ENCODE measurements at regions not wholly inside any gene's neighbourhood (a gene's known extent, or its start where the extent isn't known, plus 50 kb on each side); places are given as distances from the start of the nearest gene placed in this dataset.

GRCh38 chr5:158644301-158644700 lies 455.4 kb downstream of the EBF1 start:
- Histone ChIP-seq H3K27me3 (ENCODE audit: control insufficient read depth, insufficient read depth, low read length) (no peaks in the 10 kb centered on the region), H3K9me3 (ENCODE audit: control insufficient read depth, low read length) (no peaks in the 10 kb centered on the region), H3K36me3 (ENCODE audit: control insufficient read depth, insufficient read depth, low read length) (no peaks in the 10 kb centered on the region), H3K4me1 (ENCODE audit: control insufficient read depth, insufficient read depth, low read length) (no peaks in the 10 kb centered on the region), H3K4me3 (ENCODE audit: low read length) (no peak overlapping the region), H3K9ac (ENCODE audit: low read length) (no peak overlapping the region)

- H3K4me3 ChIP-seq (ENCODE audit: low read length) = no peak overlapping the region
- H3K4me1 ChIP-seq (ENCODE audit: control insufficient read depth, insufficient read depth, low read length) = no peaks in the 10 kb centered on the region
- no peaks in the 10 kb centered on the region for H3K36me3 ChIP-seq (ENCODE audit: control insufficient read depth, insufficient read depth, low read length)
- H3K9me3 ChIP-seq (ENCODE audit: control insufficient read depth, low read length) = no peaks in the 10 kb centered on the region
- no peak overlapping the region for H3K9ac ChIP-seq (ENCODE audit: low read length)
- no peaks in the 10 kb centered on the region for H3K27me3 ChIP-seq (ENCODE audit: control insufficient read depth, insufficient read depth, low read length)
Measured at GRCh38 chr5:158643840-158644239, 455.9 kb downstream of the EBF1 start.

GRCh38 chr5:158642879-158643278 lies 456.8 kb downstream of the EBF1 start:
- Histone ChIP-seq H3K9me3 (ENCODE audit: control insufficient read depth, low read length) (no peaks in the 10 kb centered on the region), H3K9ac (ENCODE audit: low read length) (no peak overlapping the region), H3K4me1 (ENCODE audit: control insufficient read depth, insufficient read depth, low read length) (no peaks in the 10 kb centered on the region), H3K36me3 (ENCODE audit: control insufficient read depth, insufficient read depth, low read length) (no peaks in the 10 kb centered on the region), H3K27me3 (ENCODE audit: control insufficient read depth, insufficient read depth, low read length) (no peaks in the 10 kb centered on the region), H3K4me3 (ENCODE audit: low read length) (no peak overlapping the region)

- Histone ChIP-seq H3K9ac (ENCODE audit: low read length) (no peak overlapping the region), H3K9me3 (ENCODE audit: control insufficient read depth, low read length) (no peaks in the 10 kb centered on the region), H3K4me1 (ENCODE audit: control insufficient read depth, insufficient read depth, low read length) (no peaks in the 10 kb centered on the region), H3K36me3 (ENCODE audit: control insufficient read depth, insufficient read depth, low read length) (no peaks in the 10 kb centered on the region), H3K4me3 (ENCODE audit: low read length) (no peak overlapping the region), H3K27me3 (ENCODE audit: control insufficient read depth, insufficient read depth, low read length) (no peaks in the 10 kb centered on the region)
Measured at GRCh38 chr5:158641016-158641415, 458.7 kb downstream of the EBF1 start.

- no peaks in the 10 kb centered on the region for H3K36me3 ChIP-seq (ENCODE audit: control insufficient read depth, insufficient read depth, low read length)
- no peaks in the 10 kb centered on the region for H3K9me3 ChIP-seq (ENCODE audit: control insufficient read depth, low read length)
- H3K9ac ChIP-seq (ENCODE audit: low read length) = no peak overlapping the region
- no peaks in the 10 kb centered on the region for H3K4me1 ChIP-seq (ENCODE audit: control insufficient read depth, insufficient read depth, low read length)
- no peak overlapping the region for H3K4me3 ChIP-seq (ENCODE audit: low read length)
- H3K27me3 ChIP-seq (ENCODE audit: control insufficient read depth, insufficient read depth, low read length) = no peaks in the 10 kb centered on the region
Measured at GRCh38 chr5:158640593-158640980, 459.1 kb downstream of the EBF1 start.

- H3K9ac ChIP-seq (ENCODE audit: low read length) = no peak overlapping the region
- H3K4me1 ChIP-seq (ENCODE audit: control insufficient read depth, insufficient read depth, low read length) = no peaks in the 10 kb centered on the region
- H3K27me3 ChIP-seq (ENCODE audit: control insufficient read depth, insufficient read depth, low read length) = no peaks in the 10 kb centered on the region
- no peak overlapping the region for H3K4me3 ChIP-seq (ENCODE audit: low read length)
- H3K36me3 ChIP-seq (ENCODE audit: control insufficient read depth, insufficient read depth, low read length) = no peaks in the 10 kb centered on the region
- H3K9me3 ChIP-seq (ENCODE audit: control insufficient read depth, low read length) = no peaks in the 10 kb centered on the region
Measured at GRCh38 chr5:158639881-158640592, 459.7 kb downstream of the EBF1 start.

GRCh38 chr5:158638396-158638795 lies 461.3 kb downstream of the EBF1 start:
- H3K9ac ChIP-seq (ENCODE audit: low read length) = no peak overlapping the region

GRCh38 chr5:158637039-158637438 lies 462.7 kb downstream of the EBF1 start:
- Histone ChIP-seq H3K36me3 (ENCODE audit: control insufficient read depth, insufficient read depth, low read length) (no peaks in the 10 kb centered on the region), H3K4me1 (ENCODE audit: control insufficient read depth, insufficient read depth, low read length) (no peaks in the 10 kb centered on the region), H3K27me3 (ENCODE audit: control insufficient read depth, insufficient read depth, low read length) (no peaks in the 10 kb centered on the region)

More at GRCh38 chr5:158638396-158638795, 461.3 kb downstream of the EBF1 start:
- H3K4me3 ChIP-seq (ENCODE audit: low read length) = no peak overlapping the region
- H3K36me3 ChIP-seq (ENCODE audit: control insufficient read depth, insufficient read depth, low read length) = no peaks in the 10 kb centered on the region
- no peaks in the 10 kb centered on the region for H3K4me1 ChIP-seq (ENCODE audit: control insufficient read depth, insufficient read depth, low read length)
- no peaks in the 10 kb centered on the region for H3K9me3 ChIP-seq (ENCODE audit: control insufficient read depth, low read length)
- no peaks in the 10 kb centered on the region for H3K27me3 ChIP-seq (ENCODE audit: control insufficient read depth, insufficient read depth, low read length)

GRCh38 chr5:158635565-158635964 lies 464.2 kb downstream of the EBF1 start:
- H3K9me3 ChIP-seq (ENCODE audit: control insufficient read depth, low read length) = no peaks in the 10 kb centered on the region
- H3K36me3 ChIP-seq (ENCODE audit: control insufficient read depth, insufficient read depth, low read length) = no peaks in the 10 kb centered on the region
- no peaks in the 10 kb centered on the region for H3K4me1 ChIP-seq (ENCODE audit: control insufficient read depth, insufficient read depth, low read length)

More at GRCh38 chr5:158637039-158637438, 462.7 kb downstream of the EBF1 start:
- Histone ChIP-seq H3K9me3 (ENCODE audit: control insufficient read depth, low read length) (no peaks in the 10 kb centered on the region), H3K4me3 (ENCODE audit: low read length) (no peak overlapping the region), H3K9ac (ENCODE audit: low read length) (no peak overlapping the region)

GRCh38 chr5:158634714-158635113 lies 465.0 kb downstream of the EBF1 start:
- Histone ChIP-seq H3K9me3 (ENCODE audit: control insufficient read depth, low read length) (no peaks in the 10 kb centered on the region), H3K27me3 (ENCODE audit: control insufficient read depth, insufficient read depth, low read length) (no peaks in the 10 kb centered on the region), H3K4me1 (ENCODE audit: control insufficient read depth, insufficient read depth, low read length) (no peaks in the 10 kb centered on the region), H3K9ac (ENCODE audit: low read length) (no peak overlapping the region), H3K36me3 (ENCODE audit: control insufficient read depth, insufficient read depth, low read length) (no peaks in the 10 kb centered on the region), H3K4me3 (ENCODE audit: low read length) (no peak overlapping the region)

More at GRCh38 chr5:158635565-158635964, 464.2 kb downstream of the EBF1 start:
- no peak overlapping the region for H3K4me3 ChIP-seq (ENCODE audit: low read length)
- H3K9ac ChIP-seq (ENCODE audit: low read length) = no peak overlapping the region
- H3K27me3 ChIP-seq (ENCODE audit: control insufficient read depth, insufficient read depth, low read length) = no peaks in the 10 kb centered on the region

GRCh38 chr5:158629591-158630312 lies 470.0 kb downstream of the EBF1 start:
- no peaks in the 10 kb centered on the region for H3K36me3 ChIP-seq (ENCODE audit: control insufficient read depth, insufficient read depth, low read length)
- H3K4me1 ChIP-seq (ENCODE audit: control insufficient read depth, insufficient read depth, low read length) = no peaks in the 10 kb centered on the region
- no peaks in the 10 kb centered on the region for H3K9me3 ChIP-seq (ENCODE audit: control insufficient read depth, low read length)
- H3K27me3 ChIP-seq (ENCODE audit: control insufficient read depth, insufficient read depth, low read length) = no peaks in the 10 kb centered on the region
- H3K4me3 ChIP-seq (ENCODE audit: low read length) = no peak overlapping the region
- no peak overlapping the region for H3K9ac ChIP-seq (ENCODE audit: low read length)

- Histone ChIP-seq H3K9ac (ENCODE audit: low read length) (no peak overlapping the region), H3K27me3 (ENCODE audit: control insufficient read depth, insufficient read depth, low read length) (no peaks in the 10 kb centered on the region), H3K4me1 (ENCODE audit: control insufficient read depth, insufficient read depth, low read length) (no peaks in the 10 kb centered on the region), H3K4me3 (ENCODE audit: low read length) (no peak overlapping the region), H3K9me3 (ENCODE audit: control insufficient read depth, low read length) (no peaks in the 10 kb centered on the region), H3K36me3 (ENCODE audit: control insufficient read depth, insufficient read depth, low read length) (no peaks in the 10 kb centered on the region)
Measured at GRCh38 chr5:158626718-158627117, 473.0 kb downstream of the EBF1 start.
